CD4-positive, alpha-beta T cell (primary cell): ENCODE measurements at regions not wholly inside any gene's neighbourhood (a gene's known extent, or its start where the extent isn't known, plus 50 kb on each side); places are given as distances from the start of the nearest gene placed in this dataset.

Experiments used
- ATAC-seq: fragments of 200-7000 bp; cut with Tn5 transposase; one replicate; pipeline ENCODE4 v1.10.0; 2022; ENCODE audit warnings: mild to moderate bottlenecking; ENCODE audit not compliant: poor library complexity
- CTCF ChIA-PET: fragments of 350-600 bp; sonication (Branson Sonifier 250); formaldehyde crosslinking; loops from one replicate; lab custom pipeline; 2021; ENCODE audit warnings: antibody characterized with exemption, inconsistent platforms; lab: Charles Lee
- POLR2A ChIA-PET: fragments of 350-600 bp; sonication (Branson Sonifier 250); formaldehyde crosslinking; loops from one replicate; lab custom pipeline; 2021; ENCODE audit warnings: antibody characterized with exemption, inconsistent platforms; lab: Charles Lee
- DNase-seq, 14 experiments: peaks; one replicate each; pipeline ENCODE4 v3.0.0-alpha.2; 2013 to 2020; ENCODE audit warnings: mixed read lengths in 2 of 14
- H3K27ac ChIP-seq, 2 donors: one replicate each; pipeline versions ENCODE4 v1.5.1 to v1.7.0; 2013; ENCODE audit warnings: low read length in 2 of 2, low read depth in 1 of 2, mild to moderate bottlenecking in 1 of 2
- H3K27me3 ChIP-seq, 2 experiments: 1 replicate in 1 of 2; 2 replicates in 1 of 2; pipeline versions ENCODE4 v1.6.1 to v1.7.0; 2013; ENCODE audit warnings: low read length in 2 of 2, control low read depth in 1 of 2, mild to moderate bottlenecking in 1 of 2, moderate library complexity in 1 of 2; ENCODE audit not compliant: insufficient read depth in 2 of 2, control insufficient read depth in 1 of 2
- H3K36me3 ChIP-seq: one replicate; pipeline ENCODE4 v1.6.1; 2013; ENCODE audit warnings: low read length, control low read depth; ENCODE audit not compliant: insufficient read depth
- H3K4me1 ChIP-seq: one replicate; pipeline ENCODE4 v1.6.1; 2013; ENCODE audit warnings: low read length, control low read depth; ENCODE audit not compliant: insufficient read depth
- H3K4me3 ChIP-seq: one replicate; pipeline ENCODE4 v1.5.1; 2013; ENCODE audit warnings: mild to moderate bottlenecking, low read length, moderate library complexity
- H3K9me3 ChIP-seq, 2 experiments: 1 replicate in 1 of 2; 2 replicates in 1 of 2; pipeline versions ENCODE4 v1.6.1 to v1.7.0; 2013; ENCODE audit warnings: low read length in 2 of 2, mild to moderate bottlenecking in 2 of 2, control low read depth in 1 of 2, moderate library complexity in 1 of 2; ENCODE audit not compliant: control insufficient read depth in 1 of 2, insufficient read depth in 1 of 2
- H3K27ac Mint-ChIP-seq: one replicate; pipeline ENCODE4 v1.8.0; 2020; ENCODE audit warnings: mixed read lengths
- H3K27me3 Mint-ChIP-seq: one replicate; pipeline ENCODE4 v1.8.0; 2021; ENCODE audit warnings: mixed read lengths
- H3K36me3 Mint-ChIP-seq: one replicate; pipeline ENCODE4 v1.8.0; 2021; ENCODE audit warnings: low read depth, mixed read lengths
- H3K4me1 Mint-ChIP-seq: one replicate; pipeline ENCODE4 v1.8.0; 2021; ENCODE audit warnings: low read depth, mixed read lengths
- H3K4me3 Mint-ChIP-seq: one replicate; pipeline ENCODE4 v1.8.0; 2020; ENCODE audit warnings: mild to moderate bottlenecking, mixed read lengths
- H3K9me3 Mint-ChIP-seq: one replicate; pipeline ENCODE4 v1.8.0; 2020; ENCODE audit warnings: mixed read lengths
- CTCF ChIP-seq: fragments of 200-600 bp; IDR thresholded peaks from one replicate; pipeline ENCODE4 v1.8.0; 2022; ENCODE audit warnings: antibody characterized with exemption, mild to moderate bottlenecking
- intact Hi-C, 2 experiments: fragments of 100-400 bp; cut with DNase I in 1 of 2; cut with micrococcal nuclease in 1 of 2; formaldehyde crosslinking; loops; one replicate each; pipeline versions ENCODE4 v1.15.1 to v1.9.0; 2023 to 2025; cut with DNase I, micrococcal nuclease

GRCh38 chr3:6803619-6804018 lies 57.3 kb upstream of the GRM7 start:
- CTCF ChIA-PET = no interaction called here
- H3K27me3 Mint-ChIP-seq = no peaks in the 10 kb centered on the region

DNA sequence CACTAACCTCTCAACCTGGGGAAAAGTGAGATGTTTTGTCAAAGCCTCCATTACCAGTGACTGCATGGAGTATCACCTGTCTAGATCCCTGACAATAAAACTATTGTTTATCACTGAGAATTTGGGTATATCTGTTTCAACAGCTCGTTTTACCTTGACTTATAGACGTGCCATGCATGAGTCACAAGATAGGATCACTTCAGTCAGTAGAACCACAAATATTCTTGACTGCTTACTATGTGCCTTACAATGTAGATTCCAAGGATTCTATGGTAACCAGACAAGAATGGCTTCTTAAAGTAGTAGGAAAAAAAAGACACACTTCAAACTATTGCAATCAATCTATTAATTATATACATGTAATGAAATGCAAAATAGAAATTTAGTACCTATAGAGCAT lies 55.7 kb upstream of the GRM7 start:
- Histone ChIP-seq H3K4me3 (no peak overlapping the region), H3K9me3 (no peaks in the 10 kb centered on the region), H3K27me3 (no peaks in the 10 kb centered on the region), H3K27ac (no peak overlapping the region), H3K36me3 (no peaks in the 10 kb centered on the region), H3K4me1 (no peaks in the 10 kb centered on the region)
- CTCF ChIA-PET = interaction anchor here (0.6 kb wide), 1 partner anchor 127 kb away, joined by 3 read pairs; no protein-coding TSS in a partner anchor
- Mint-ChIP-seq H3K36me3 (no peaks in the 10 kb centered on the region), H3K27me3 (no peaks in the 10 kb centered on the region), H3K27ac (no peak overlapping the region), H3K4me3 (no peak overlapping the region), H3K4me1 (no peaks in the 10 kb centered on the region), H3K9me3 (no peaks in the 10 kb centered on the region)
- ATAC-seq (no peak), DNase-seq (no peak)
- intact Hi-C loops = no loop called here
- TF ChIP-seq CTCF = no peak
- POLR2A ChIA-PET = no interaction called here

More at GRCh38 chr3:6803619-6804018, 57.3 kb upstream of the GRM7 start:
- no peak for TF ChIP-seq CTCF
- H3K27ac ChIP-seq = no peak overlapping the region
- H3K36me3 Mint-ChIP-seq = no peaks in the 10 kb centered on the region
- H3K9me3 Mint-ChIP-seq = no peaks in the 10 kb centered on the region
- no peaks in the 10 kb centered on the region for H3K27me3 ChIP-seq
- intact Hi-C loops = no loop called here
- POLR2A ChIA-PET = no interaction called here
- no peak for DNase-seq
- no peaks in the 10 kb centered on the region for H3K36me3 ChIP-seq
- no peak for ATAC-seq
- no peak overlapping the region for H3K4me3 ChIP-seq
- H3K9me3 ChIP-seq = no peaks in the 10 kb centered on the region
- H3K4me3 Mint-ChIP-seq = no peak overlapping the region
- no peaks in the 10 kb centered on the region for H3K4me1 ChIP-seq
- no peaks in the 10 kb centered on the region for H3K4me1 Mint-ChIP-seq
- no peak overlapping the region for H3K27ac Mint-ChIP-seq

DNA sequence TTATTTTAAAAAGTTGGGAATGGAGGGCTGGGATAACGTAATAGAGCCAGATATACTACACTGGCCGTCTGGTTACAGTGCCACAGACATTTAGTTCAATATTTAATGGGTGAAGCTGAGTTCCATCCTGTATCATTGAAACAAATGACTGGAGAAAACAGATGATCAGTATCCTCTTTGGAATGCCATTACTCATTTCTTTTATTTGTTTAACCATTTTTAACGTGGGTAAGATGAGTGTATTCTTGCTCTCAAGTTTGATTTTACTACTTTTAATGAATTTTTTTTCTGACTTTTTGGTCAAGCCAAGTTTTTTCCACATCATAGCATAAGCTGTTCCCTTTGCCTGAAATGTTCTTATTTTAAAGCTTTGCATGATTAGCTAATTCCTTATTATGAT lies 53.9 kb upstream of the GRM7 start:
- intact Hi-C loops = no loop called here
- Histone ChIP-seq H3K9me3 (no peaks in the 10 kb centered on the region), H3K27ac (no peak overlapping the region), H3K4me1 (no peaks in the 10 kb centered on the region), H3K4me3 (no peak overlapping the region), H3K36me3 (no peaks in the 10 kb centered on the region), H3K27me3 (no peaks in the 10 kb centered on the region)
- no peak for DNase-seq
- H3K36me3 Mint-ChIP-seq = no peaks in the 10 kb centered on the region
- no peak overlapping the region for H3K27ac Mint-ChIP-seq
- TF ChIP-seq CTCF = no peak
- H3K4me1 Mint-ChIP-seq = no peaks in the 10 kb centered on the region
- ChIA-PET POLR2A (no interaction called here), CTCF (no interaction called here)
- no peaks in the 10 kb centered on the region for H3K9me3 Mint-ChIP-seq
- no peak overlapping the region for H3K4me3 Mint-ChIP-seq
- ATAC-seq = no peak
- H3K27me3 Mint-ChIP-seq = no peaks in the 10 kb centered on the region
